ENCODE measurements at regions not wholly inside any gene's neighbourhood (a gene's known extent, or its start where the extent isn't known, plus 50 kb on each side); places are given as distances from the start of the nearest gene placed in this dataset.

- DNase-seq (ENCODE audit: low read depth, low spot score) (no peak), FAIRE-seq (no peak), ATAC-seq (no peak)
- no peak overlapping the region for H3K27ac ChIP-seq (ENCODE audit: control insufficient read depth, insufficient read depth)
- H3K9me3 ChIP-seq (replicated peaks; ENCODE audit: control insufficient read depth, insufficient read depth, low read length), result no peaks in the 10 kb centered on the region
- intact Hi-C loops (cut with micrococcal nuclease; ENCODE audit: unreplicated experiment), result no loop called here
- no peaks in the 10 kb centered on the region for H3K79me2 ChIP-seq (ENCODE audit: control insufficient read depth, insufficient read depth, low read length)
- H3K27me3 ChIP-seq (replicated peaks in 1 of 2; ENCODE audit: control insufficient read depth in 2 of 2, insufficient read depth in 2 of 2, low read length in 1 of 2), result no peaks in the 10 kb centered on the region
- ChIA-PET SMC1A (ENCODE audit: uncharacterized antibody, unreplicated experiment) (no interaction called here), RAD21 (ENCODE audit: unreplicated experiment) (no interaction called here), POLR2A (no interaction called here), CTCF (no interaction called here)
- H2AFZ ChIP-seq (ENCODE audit: control insufficient read depth, low read depth, low read length), result no peak overlapping the region
- WGBS (ENCODE audit: insufficient coverage, insufficient replicate concordance, low lambda C conversion rate, missing lambda C conversion rate), result 22% methylated on average over 10 of the region's 10 CpGs
- H3K9ac ChIP-seq (ENCODE audit: control insufficient read depth, insufficient read depth, low read length), result no peak overlapping the region
- no TSS peak for BruUV-seq (replicated peaks)
- in situ Hi-C loops (cut with MboI), result no loop called here
- no peaks in the 10 kb centered on the region for H3K4me1 ChIP-seq (ENCODE audit: control insufficient read depth, insufficient read depth, low read length)
- H4K20me1 ChIP-seq (ENCODE audit: control insufficient read depth, insufficient read depth), result no peaks in the 10 kb centered on the region
- no peaks in the 10 kb centered on the region for H3K36me3 ChIP-seq (ENCODE audit: control insufficient read depth in 2 of 2, insufficient read depth in 2 of 2, low read length in 1 of 2)
- H3K4me2 ChIP-seq (ENCODE audit: control insufficient read depth, insufficient read depth), result no peak overlapping the region
- no peak overlapping the region for H3K4me3 ChIP-seq
- no peak for TF ChIP-seq RUNX3 (IDR thresholded peaks at IDR 0.05; ENCODE audit: low read length)
- no peak for TF ChIP-seq GABPA (IDR thresholded peaks at IDR 0.05; ENCODE audit: low read depth)
- no peak for TF ChIP-seq REST (IDR thresholded peaks at IDR 0.05; ENCODE audit: low read depth, low read length)
- TF ChIP-seq SIN3A (IDR thresholded peaks at IDR 0.05; ENCODE audit: low read depth, low read length), result no peak
- TF ChIP-seq USF1 (IDR thresholded peaks at IDR 0.05; ENCODE audit: borderline replicate concordance, extremely low read length, insufficient read depth, low read depth, low read length), result no peak
- no peak for TF ChIP-seq EZH2 (IDR thresholded peaks at IDR 0.05; ENCODE audit: borderline replicate concordance, control insufficient read depth, low read depth, low read length)
- no peak for TF ChIP-seq ZNF217 (IDR thresholded peaks at IDR 0.05)
- no peak for TF ChIP-seq FOXM1 (IDR thresholded peaks at IDR 0.05; ENCODE audit: low read depth, low read length)
- TF ChIP-seq USF2 (IDR thresholded peaks at IDR 0.05; ENCODE audit: borderline replicate concordance, low read depth, low read length), result no peak
- TF ChIP-seq BACH1 (IDR thresholded peaks at IDR 0.05; ENCODE audit: borderline replicate concordance), result no peak
- TF ChIP-seq, protein P1, sequence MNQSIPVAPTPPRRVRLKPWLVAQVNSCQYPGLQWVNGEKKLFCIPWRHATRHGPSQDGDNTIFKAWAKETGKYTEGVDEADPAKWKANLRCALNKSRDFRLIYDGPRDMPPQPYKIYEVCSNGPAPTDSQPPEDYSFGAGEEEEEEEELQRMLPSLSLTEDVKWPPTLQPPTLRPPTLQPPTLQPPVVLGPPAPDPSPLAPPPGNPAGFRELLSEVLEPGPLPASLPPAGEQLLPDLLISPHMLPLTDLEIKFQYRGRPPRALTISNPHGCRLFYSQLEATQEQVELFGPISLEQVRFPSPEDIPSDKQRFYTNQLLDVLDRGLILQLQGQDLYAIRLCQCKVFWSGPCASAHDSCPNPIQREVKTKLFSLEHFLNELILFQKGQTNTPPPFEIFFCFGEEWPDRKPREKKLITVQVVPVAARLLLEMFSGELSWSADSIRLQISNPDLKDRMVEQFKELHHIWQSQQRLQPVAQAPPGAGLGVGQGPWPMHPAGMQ (IDR thresholded peaks at IDR 0.05; ENCODE audit: borderline replicate concordance), result no peak
- no peak for TF ChIP-seq ZBTB4 (CRISPR knock-in tag; IDR thresholded peaks at IDR 0.05)
Observed at GRCh38 chr2:423479-423878, 135.6 kb upstream of the ALKAL2 start.

Data from GM12878 (cell line).